AG04449 (cell line): ENCODE measurements at regions not wholly inside any gene's neighbourhood (a gene's known extent, or its start where the extent isn't known, plus 50 kb on each side); places are given as distances from the start of the nearest gene placed in this dataset.

ENCODE experiments used
- CTCF ChIA-PET: fragments of 350-600 bp; formaldehyde crosslinking; extraction: SDS; loops from one replicate; lab custom pipeline; 2021; ENCODE audit warnings: antibody characterized with exemption; lab: Yijun Ruan, JAX
- POLR2A ChIA-PET: fragments of 400-600, 350-600 bp; formaldehyde crosslinking; extraction: SDS; loops from one replicate; lab custom pipeline; 2020; ENCODE audit warnings: antibody characterized with exemption, inconsistent platforms; lab: Yijun Ruan, JAX
- DNase-seq: peaks from one replicate; pipeline ENCODE4 v3.0.0-alpha.2; 2010; ENCODE audit warnings: low read depth, low spot score
- H3K4me3 ChIP-seq: 2 replicates; pipeline ENCODE4 v1.5.1; 2011; ENCODE audit warnings: low read depth, mild to moderate bottlenecking, control low read depth, low read length
- CTCF ChIP-seq: IDR thresholded peaks from one replicate; pipeline ENCODE4 v1.5.1; 2011; ENCODE audit warnings: mild to moderate bottlenecking, moderate library complexity, low read length, control low read depth, inconsistent platforms; ENCODE audit not compliant: insufficient read depth; ENCODE audit errors: missing control alignments

GRCh38 chr18:39805218-39805617 lies 2149.8 kb upstream of the PIK3C3 start:
- no peak for TF ChIP-seq CTCF
- CTCF ChIA-PET = no interaction called here
- no peak for DNase-seq
- no peak overlapping the region for H3K4me3 ChIP-seq
- POLR2A ChIA-PET = no interaction called here

DNA sequence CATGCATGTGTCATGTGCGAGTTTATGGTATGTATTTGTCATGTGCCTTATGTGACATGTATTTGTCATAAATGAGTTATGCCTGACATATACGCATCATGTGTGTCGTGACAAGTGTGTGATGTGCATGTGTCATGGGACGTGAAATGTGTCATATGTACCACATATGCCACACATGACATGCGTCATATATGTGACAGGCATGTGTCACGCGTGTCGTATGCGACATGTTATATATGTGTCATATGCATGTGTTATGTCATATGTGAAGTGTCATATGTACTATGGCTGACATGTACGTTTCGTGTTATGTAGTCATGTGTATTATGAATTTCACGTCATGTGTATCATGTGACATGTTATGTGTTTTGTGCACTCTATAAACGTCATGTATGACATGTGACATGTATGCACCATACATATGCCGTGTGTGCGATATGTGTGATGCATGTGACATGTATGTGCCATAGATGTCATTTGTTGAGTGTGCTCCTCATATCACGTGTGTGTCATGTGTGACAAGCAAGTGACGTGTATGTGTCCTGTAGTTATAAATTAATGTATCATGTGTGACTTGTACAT lies 2152.3 kb upstream of the PIK3C3 start:
- CTCF ChIA-PET = no interaction called here
- no peak for TF ChIP-seq CTCF
- DNase-seq = no peak
- POLR2A ChIA-PET = no interaction called here
- H3K4me3 ChIP-seq = no peak overlapping the region

- POLR2A ChIA-PET = no interaction called here
Measured at GRCh38 chr18:39801848-39802247, 2153.2 kb upstream of the PIK3C3 start.

DNA sequence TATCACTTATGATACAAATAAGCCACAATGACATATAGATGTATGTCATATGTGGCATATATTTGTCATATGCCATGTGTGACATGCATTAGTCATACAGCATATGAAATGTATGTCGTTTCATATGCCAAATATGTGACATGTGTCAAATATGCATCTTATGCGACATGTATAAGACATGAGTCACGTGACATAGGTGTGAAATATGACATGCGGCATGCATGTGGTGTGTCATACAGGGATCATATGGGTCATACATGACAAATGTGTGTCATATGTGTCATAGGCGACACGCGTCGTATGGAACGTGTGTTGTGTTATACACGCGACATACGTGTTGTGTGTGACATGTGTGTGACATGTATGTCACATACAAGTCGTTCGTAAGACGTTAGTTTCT lies 2154.0 kb upstream of the PIK3C3 start:
- no peak overlapping the region for H3K4me3 ChIP-seq
- POLR2A ChIA-PET = no interaction called here
- no peak for DNase-seq
- CTCF ChIA-PET = no interaction called here
- no peak for TF ChIP-seq CTCF

More at GRCh38 chr18:39801848-39802247, 2153.2 kb upstream of the PIK3C3 start:
- CTCF ChIA-PET = no interaction called here
- no peak for DNase-seq
- no peak for TF ChIP-seq CTCF
- H3K4me3 ChIP-seq = no peak overlapping the region

GRCh38 chr18:39799006-39799405 lies 2156.0 kb upstream of the PIK3C3 start:
- H3K4me3 ChIP-seq = no peak overlapping the region; the same call in 1 of the 2 replicates
- DNase-seq = no peak
- CTCF ChIA-PET = no interaction called here
- POLR2A ChIA-PET = no interaction called here
- TF ChIP-seq CTCF = no peak

DNA sequence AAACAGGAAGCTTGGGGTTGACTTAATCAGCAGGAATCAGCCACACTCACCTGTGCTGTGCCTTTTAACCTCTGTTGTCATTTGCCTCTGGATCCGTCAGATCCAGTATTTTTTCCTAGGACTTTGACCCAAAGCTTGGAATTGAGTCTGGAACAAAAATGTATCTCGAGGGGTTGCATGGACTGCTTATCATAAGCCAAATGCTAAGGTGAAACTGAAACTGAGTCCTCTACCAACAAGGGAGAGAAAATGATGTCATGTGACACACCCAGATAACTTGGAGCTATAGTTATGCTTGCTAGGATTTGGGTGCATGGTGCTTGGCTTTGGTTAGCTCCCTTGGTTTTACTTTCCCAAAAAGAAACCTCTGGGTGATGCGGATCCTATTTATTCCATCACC lies 2158.6 kb upstream of the PIK3C3 start:
- no peak for DNase-seq
- CTCF ChIA-PET = no interaction called here
- TF ChIP-seq CTCF = no peak
- H3K4me3 ChIP-seq = no peak overlapping the region
- POLR2A ChIA-PET = no interaction called here
